ENCODE measurements at regions not wholly inside any gene's neighbourhood (a gene's known extent, or its start where the extent isn't known, plus 50 kb on each side); places are given as distances from the start of the nearest gene placed in this dataset.

DNA sequence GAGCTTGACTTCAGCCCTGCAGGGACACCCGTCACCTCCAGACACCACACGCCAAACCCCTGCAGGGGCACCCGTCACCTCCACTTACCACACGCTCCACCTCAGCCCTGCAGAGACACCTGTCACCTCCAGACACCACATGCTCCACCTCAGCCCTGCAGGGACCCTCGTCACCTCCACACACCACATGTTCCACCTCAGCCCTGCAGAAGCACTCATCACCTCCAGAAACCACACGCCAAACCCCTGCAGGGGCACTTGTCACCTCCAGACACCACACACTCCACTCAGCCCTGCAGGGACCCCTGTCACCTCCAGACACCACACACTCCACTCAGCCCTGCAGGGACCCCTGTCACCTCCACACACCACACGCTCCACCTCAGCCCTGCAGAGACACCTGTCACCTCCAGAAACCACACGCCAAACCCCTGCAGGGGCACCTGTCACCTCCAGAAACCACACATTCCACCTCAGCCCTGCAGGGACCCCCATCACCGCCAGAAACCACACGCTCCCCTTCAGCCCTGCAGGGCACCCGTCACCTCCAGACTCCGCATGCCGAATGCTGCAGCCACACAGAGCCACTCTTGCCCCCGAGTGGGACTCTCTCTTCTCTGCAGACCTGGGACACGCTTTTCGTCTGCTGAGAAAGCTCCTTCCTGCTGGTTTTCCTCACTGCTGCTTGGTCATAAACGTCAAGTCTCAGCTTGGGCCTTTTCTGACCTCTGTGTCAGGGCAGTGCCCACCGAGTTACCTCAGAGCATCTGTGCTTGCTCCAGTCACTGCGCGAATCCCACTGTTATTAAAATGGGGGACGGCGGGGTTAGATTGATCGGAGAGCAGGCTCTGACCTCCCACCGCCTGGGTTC is 77.5 kb upstream of the SALL3 start:
- no peak for DNase-seq (ENCODE audit: low read depth, low spot score)
- no peak overlapping the region for H3K4me3 ChIP-seq (ENCODE audit: low read length)

DNA sequence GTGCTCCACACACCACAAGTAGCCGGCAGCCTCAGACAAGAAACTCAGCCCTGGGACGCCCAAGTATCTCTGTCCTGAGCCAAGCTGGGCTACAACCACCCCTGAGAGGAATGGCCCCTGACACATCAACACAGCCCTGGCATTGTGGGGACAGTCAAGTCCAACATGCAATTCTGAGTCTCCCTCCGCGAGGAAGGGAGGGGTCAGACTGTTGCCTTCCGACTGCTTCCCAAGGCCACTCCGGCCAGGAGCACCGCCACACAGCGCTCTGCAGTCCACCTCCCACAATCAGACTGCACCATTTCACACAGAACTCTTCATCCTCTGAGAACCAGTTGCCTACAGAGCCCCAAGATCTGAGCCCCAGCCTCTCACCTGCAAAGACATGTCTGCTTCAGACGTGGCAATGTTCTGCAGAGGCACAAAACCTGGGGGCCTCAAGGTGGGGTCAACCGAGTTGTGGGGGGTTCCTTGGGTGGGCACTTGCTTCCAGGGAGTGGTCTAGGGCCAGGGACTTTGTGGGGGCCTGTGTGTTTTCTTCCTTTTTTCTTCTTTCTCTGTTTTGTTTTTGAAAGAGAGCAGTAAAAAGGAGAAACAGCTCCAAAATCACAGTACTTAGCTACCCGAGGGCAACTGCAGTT is 76.7 kb upstream of the SALL3 start:
- no peak for DNase-seq (ENCODE audit: low read depth, low spot score)
- no peak overlapping the region for H3K4me3 ChIP-seq (ENCODE audit: low read length)

DNA sequence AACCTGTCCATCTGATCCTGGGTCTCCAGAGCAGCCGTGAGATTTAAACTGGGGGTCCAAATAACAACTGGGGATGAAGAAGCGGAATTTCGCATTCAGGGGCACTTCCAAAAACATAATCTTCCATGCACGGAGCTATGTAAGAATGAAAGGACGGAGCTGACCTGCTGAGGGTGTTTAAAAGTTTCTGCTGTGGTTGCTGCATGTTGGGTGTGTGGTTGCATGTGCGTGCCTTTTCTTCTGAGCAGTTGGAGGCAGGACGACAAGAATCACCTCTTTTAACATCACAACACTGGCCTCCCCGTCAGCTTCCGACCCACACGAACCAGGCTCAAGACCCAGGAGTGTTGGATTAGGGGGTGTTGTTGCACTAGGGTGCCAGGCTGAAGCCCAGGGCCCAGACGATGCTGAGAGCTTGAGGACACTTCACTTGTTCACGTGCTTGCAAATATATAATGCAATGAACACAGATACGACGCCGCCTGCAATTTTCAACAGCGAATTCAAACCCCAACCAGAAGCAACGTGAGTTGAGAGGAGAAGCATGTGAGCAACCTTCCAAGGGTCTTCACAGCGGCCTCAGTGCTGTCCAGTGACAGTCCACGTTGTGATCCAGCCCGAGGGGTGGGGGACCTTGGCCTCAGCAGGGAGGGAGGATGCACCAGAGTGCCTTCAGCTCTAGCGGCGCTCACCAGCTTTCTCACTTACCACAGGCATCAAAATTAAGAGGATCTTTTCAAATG is 76.0 kb upstream of the SALL3 start:
- no peak overlapping the region for H3K4me3 ChIP-seq (ENCODE audit: low read length)
- no peak for DNase-seq (ENCODE audit: low read depth, low spot score)

DNA sequence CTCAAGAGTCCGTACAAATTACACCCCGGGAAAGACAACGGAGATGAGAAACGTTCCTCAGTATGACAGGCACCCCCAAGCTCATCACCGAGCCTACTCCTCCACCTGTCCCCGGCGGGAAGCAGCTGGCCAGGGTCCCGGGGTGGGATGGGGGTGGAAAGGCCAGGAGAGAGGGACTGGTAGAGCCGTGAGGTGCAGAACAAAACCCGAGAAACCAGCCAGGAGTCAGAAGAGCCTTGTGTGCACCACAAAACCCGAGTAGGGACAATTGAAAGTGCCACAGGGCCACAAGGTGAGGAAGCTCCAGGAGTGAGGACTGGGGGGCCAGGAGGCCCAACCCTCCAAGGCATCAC is 75.5 kb upstream of the SALL3 start:
- DNase-seq (ENCODE audit: low read depth, low spot score), result no peak
- H3K4me3 ChIP-seq (ENCODE audit: low read length), result no peak overlapping the region

DNA sequence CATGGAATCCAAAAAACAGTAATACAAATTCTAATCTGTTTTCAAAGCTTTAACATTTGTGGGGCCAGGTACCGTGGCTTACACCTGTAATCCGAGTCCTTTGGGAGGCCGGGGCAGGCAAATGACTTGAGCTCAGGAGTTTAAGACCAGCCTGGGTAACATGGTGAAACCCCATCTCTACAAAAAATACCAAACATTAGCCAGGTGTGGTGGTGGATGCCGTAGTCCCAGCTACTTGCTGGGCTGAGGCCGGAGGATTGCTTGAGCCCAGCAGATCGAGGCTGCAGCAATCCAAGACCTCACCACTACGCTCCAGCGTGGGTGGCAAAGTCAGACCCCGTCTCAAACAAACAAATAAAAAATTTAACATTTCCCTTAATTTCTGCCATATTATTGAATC is 74.3 kb upstream of the SALL3 start:
- no peak for DNase-seq (ENCODE audit: low read depth, low spot score)

DNA sequence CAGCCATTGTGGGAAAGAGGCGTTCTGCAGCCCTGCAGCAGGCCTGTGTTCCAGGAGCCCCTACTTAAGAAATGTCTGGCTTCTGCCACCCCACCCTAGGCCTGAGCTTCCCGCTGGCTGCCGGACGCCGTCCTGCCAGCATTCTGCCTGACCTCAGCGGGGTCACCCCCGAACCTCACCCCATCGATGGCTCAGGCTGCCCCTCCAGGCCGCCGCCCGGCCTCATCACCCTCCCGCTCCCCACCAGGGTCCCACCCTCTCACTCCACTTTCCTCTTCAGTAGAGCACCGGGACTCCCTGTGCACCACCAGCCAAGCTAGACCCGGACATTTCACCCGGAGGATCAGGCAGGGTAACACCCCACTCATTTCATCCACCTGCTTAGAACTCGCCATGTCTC is 73.6 kb upstream of the SALL3 start:
- DNase-seq (ENCODE audit: low read depth, low spot score), result no peak
- no peak overlapping the region for H3K4me3 ChIP-seq (ENCODE audit: low read length)

More for the DNA sequence above, 74.3 kb upstream of the SALL3 start:
- H3K4me3 ChIP-seq (ENCODE audit: low read length), result no peak overlapping the region

DNA sequence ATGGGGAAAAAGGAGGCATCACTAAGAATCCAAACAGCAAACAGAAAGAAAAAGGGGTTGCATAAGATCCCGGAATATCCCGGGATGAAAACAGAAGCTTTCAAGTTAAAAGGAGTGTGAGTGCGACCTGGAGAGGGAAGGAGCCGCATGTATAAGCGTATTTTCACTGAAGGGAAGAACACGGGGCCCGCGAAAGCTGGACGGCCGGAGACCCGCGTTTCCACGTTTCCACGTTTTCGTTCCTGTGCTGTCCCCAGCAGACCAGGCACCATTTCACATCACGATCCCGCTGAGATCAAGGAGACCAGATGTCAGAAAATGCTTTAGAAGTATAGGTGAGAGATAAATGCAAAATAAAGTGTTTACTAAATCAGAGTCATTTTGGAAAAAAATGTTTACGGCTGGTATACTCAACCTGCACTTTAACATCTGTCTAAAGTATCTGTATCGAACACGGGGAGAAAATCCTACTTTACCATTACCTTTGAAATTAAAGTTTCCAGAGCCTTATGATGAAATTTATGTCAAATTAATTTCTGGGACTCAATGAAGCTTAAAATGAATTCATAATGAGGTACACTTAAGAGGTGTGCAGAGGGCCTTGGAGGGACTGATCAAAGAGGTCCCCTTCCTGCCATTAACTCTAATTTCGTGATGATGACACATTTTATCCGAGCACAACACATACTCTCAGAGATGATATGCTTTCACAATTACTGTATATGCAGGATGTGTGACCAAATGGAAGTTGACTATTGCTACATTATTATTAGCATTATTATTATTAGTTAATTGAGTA is 71.0 kb upstream of the SALL3 start:
- DNase-seq (ENCODE audit: low read depth, low spot score), result no peak
- H3K4me3 ChIP-seq (ENCODE audit: low read length), result no peak overlapping the region

DNA sequence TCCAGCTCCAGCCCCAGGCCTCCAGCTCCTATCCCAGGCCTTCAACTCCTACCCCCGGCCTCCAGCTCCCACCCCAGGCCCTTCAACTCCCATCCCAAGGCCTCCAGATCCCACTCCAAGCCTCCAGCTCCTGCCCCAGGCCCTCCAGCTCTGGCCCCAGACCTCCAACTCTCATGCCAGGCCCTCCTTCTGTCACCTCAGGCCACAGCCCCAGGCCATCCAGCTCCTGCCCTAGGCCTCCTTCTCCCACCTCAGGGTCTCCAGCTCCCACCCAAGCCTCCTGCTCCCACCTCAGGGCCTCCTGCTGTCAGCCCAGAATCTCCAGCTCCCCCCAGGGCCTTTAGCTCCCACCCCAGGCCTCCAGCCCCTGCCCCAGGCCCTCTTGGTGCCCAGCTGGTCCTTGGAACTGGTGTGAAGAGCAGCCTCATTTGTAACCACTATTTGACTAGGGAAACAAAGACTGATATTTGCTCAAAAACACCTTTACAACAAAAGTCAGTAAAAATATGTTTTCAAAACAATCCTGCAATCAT is 67.8 kb upstream of the SALL3 start:
- no peak overlapping the region for H3K4me3 ChIP-seq (ENCODE audit: low read length)
- DNase-seq (ENCODE audit: low read depth, low spot score), result no peak

DNA sequence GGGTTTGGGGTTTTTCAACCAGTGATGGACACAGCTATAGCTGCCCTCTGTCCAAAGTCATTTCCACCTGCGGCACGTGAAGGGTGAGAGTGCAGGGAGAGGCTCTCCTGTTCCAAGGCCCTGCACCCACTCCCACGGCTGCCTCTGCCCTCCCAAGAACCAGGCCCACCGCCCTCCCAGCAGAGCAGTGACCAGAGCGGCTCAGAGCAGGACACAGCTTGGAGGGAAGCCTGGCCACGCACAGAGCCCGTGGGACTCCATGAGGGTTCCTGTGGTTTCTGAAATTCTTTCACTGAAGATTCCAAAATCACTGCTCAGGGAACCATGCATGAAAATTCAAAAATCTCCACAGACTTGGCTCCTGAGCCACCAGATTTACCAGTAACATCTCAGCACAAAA is 67.3 kb upstream of the SALL3 start:
- no peak overlapping the region for H3K4me3 ChIP-seq (ENCODE audit: low read length)
- no peak for DNase-seq (ENCODE audit: low read depth, low spot score)

DNA sequence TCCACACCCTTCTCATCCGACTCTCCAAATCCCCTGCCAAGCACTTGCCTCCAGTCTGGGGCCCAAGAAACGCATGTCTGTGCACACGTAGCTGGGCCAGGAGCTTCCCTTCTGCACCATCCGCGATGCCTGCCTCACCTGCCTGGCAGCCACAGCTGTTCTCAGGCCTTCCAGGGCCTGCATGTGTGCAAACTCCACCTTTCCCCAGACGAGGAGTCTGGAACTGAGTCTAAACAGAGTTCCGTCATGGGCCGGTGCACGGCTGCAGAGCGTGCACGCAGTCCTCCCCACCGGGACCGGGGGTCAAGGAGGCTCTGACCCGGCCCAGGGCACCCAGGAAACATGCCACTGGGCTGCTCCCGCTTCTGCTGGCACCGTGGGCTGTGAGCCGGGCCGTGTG is 66.8 kb upstream of the SALL3 start:
- no peak for DNase-seq (ENCODE audit: low read depth, low spot score)
- no peak overlapping the region for H3K4me3 ChIP-seq (ENCODE audit: low read length)

DNA sequence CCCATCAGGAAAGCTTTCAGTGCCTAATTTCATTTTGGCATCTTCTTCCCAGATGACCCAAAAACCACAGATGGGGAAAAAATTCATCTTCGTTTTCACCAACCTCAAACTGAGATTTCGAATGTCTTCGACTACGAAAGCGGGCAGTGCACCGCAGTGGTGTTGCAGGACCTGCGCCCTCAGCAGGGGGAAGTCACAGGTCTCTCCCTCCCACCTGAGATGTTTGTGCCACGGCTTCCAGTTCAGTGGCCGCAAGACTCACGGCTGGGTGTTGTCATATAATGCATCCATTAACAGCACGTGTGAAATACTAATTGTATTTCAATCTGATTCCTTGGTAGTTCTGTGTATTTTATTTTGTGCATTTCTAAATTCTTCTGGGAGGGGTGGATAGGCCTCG is 66.2 kb upstream of the SALL3 start:
- H3K4me3 ChIP-seq (ENCODE audit: low read length), result no peak overlapping the region
- DNase-seq (ENCODE audit: low read depth, low spot score), result no peak

DNA sequence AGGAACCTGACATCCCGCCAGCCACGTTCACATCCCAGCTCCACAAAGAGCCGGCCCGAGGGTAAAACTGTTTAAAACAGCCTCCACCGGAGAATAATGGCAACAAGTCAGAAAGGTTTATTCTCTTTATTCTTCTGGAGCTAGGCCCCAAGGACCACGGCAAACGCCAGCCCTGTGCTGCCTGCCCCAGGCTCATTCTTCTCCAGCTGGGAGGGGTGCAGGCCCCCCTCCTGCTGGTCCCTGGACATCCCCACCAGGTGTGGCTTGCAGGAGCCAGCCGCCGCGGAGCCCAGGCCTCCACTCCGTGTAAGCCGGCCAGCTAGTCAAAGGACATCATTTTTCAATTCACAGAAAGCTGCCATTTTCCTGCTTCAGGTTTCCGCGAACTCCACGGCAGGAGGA is 65.8 kb upstream of the SALL3 start:
- no peak for DNase-seq (ENCODE audit: low read depth, low spot score)
- no peak overlapping the region for H3K4me3 ChIP-seq (ENCODE audit: low read length)

DNA sequence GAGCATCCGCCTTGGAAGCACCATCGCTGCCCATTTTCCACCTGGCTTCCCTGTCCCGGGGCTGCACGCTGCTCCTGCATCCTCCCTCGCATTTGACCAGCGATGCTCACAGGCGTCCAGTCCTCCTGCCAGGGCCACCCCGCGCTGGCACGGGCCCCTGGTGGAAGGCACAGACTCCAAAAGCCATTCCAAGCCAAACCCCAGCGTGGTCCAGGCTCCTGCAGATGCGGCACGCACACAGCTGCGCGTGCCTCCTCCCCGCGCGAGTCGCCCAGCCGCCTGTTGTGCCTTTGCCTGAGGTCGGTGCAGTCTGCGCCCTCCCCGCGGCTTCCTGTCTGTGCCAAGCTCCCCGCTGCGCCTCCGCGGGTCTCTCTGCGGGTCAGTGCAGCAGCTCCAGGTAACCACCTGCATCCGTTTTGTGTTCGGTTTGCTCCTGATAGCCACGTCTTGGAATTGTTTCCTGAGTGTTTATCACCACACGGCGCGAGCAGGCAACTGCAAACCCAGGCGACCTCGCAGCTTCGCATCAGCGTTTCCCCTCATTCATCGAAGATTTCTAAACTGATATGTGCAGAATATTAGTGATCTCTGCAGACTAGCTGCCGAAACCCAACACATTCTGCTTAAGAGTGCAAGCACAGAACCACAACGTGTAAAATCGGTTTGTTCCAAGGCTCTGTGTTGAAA is 65.2 kb upstream of the SALL3 start:
- H3K4me3 ChIP-seq (ENCODE audit: low read length), result no peak overlapping the region
- peak; percentile 41 for DNase-seq (ENCODE audit: low read depth, low spot score)

DNA sequence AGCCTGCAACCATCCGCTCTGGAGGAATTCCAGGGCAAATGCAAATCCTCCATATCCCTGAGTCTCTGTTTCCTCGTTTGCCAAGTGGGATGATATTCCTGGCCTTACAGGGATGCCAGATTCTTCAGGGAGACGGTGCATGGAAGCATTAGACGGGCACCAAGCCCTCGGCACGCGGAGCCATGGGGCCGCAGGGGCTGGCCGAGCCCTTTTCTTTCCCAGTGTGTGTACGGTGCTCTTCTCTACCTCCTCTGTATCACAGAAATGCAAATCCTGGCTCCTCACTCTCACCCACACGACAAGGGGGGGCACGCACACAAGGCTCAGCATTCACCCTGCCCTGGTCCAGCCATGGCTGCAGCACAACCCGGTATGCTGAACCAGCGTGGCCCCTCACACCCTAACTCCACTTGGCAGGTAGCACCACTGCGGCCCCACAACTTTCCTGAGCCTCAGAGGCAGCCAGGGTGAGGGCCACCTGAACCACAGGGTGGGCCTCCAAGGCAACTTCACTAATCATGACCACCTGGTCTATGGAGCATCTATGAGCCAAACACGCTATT is 64.1 kb upstream of the SALL3 start:
- no peak overlapping the region for H3K4me3 ChIP-seq (ENCODE audit: low read length)
- no peak for DNase-seq (ENCODE audit: low read depth, low spot score)

DNA sequence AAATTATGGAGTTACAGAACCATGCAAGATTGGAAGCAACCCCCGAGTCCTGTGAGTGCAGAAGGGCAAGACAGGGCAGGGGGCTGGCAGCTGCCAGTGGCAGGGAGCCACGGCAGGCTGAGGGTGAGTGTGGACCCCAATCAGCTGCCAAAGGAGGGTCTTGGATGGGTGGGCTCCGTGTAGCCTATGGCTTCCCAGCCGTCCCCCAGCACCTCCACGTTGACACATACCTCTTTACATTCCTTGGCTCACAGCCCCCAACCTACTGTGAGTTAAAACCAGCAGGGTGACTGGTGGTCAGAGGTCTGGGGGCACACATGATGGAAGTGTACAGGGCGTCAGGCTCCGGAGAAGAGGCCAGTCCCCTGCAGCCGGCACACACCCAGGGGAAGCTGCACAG is 60.9 kb upstream of the SALL3 start:
- DNase-seq (ENCODE audit: low read depth, low spot score), result no peak
- no peak overlapping the region for H3K4me3 ChIP-seq (ENCODE audit: low read length)

DNA sequence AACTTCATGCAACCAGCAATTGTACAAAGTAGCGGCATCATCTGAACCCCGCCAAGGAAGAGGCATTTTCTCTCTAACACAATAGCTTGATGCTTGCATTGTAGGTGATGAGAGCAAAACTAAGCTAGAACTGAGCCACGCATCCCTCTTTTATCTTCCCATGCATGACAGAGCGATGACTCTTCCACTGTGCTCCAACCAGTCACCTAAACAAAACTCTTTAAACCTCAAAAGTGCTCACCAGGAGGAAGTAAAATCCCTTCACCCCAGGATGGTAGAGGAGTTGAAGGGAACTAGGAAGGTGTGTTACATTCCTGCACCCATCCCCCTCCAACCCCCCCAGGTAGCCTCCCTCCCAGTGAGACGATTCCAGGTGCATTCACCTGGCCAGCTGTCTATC is 59.7 kb upstream of the SALL3 start:
- H3K4me3 ChIP-seq (ENCODE audit: low read length), result no peak overlapping the region
- DNase-seq (ENCODE audit: low read depth, low spot score), result no peak

DNA sequence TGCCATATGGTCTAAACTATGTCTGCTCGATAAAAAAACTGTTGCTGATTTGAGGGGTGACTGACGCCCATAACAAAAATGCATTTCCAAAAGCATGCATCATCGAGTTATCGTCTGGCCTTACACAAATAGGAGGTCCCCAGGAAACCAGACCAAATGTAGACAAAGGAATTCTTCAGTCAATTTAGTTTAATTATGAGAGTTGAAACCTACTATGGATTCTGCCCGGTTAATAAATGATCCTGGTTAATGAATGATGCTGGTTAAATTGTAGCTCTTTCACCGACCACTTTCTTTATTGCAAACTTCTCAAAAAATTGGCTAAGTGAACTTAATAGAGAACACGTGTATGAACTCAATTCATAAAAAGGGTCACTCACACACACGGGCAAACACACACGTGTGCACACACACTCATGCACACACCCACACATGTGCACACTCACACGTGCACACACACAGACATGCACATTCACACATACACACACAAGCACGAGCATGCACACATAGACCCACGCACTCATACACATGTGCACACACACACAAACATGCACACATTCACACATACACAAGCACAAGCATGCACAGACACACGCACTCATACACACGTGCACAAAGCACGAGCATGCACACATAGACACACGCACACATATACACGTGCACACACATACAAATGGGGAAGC is 59.0 kb upstream of the SALL3 start:
- DNase-seq (ENCODE audit: low read depth, low spot score), result no peak
- H3K4me3 ChIP-seq (ENCODE audit: low read length), result no peak overlapping the region

DNA sequence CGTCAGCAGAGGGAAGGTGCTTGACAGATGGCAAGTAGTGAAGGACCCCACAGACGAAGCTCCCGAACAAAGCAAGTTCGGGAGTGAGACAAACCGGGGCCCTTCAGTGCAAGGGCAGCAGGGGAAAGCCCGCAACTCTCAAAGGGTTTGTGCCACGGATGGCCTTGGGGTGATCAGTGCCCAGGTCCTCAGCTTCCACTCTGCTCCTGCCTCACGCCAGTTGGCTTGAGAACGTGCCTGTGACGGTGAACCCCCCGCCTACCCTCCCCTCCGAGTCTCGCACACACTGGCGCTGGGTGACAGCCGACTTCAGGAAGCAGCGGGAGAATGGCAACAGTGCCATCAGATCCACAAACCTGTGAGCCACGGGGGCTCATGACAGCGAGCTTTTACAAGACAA is 56.8 kb upstream of the SALL3 start:
- no peak overlapping the region for H3K4me3 ChIP-seq (ENCODE audit: low read length)
- no peak for DNase-seq (ENCODE audit: low read depth, low spot score)
